Glomerular visceral epithelial cell (primary cell): ENCODE measurements at regions not wholly inside any gene's neighbourhood (a gene's known extent, or its start where the extent isn't known, plus 50 kb on each side); places are given as distances from the start of the nearest gene placed in this dataset.

ENCODE experiments used
- DNase-seq: peaks from one replicate; pipeline ENCODE4 v3.0.0-alpha.2; 2016; ENCODE audit errors: extremely low spot score

- DNase-seq: no peak
Observed at GRCh38 chr5:165781738-165782137, 2276.3 kb downstream of the MAT2B start.

GRCh38 chr5:165783024-165783423 is 2277.6 kb downstream of the MAT2B start:
- DNase-seq: no peak

GRCh38 chr5:165786073-165786472 is 2280.7 kb downstream of the MAT2B start:
- no peak for DNase-seq

- no peak for DNase-seq
Observed at GRCh38 chr5:165795073-165795472, 2289.7 kb downstream of the MAT2B start.

- no peak for DNase-seq
Observed at GRCh38 chr5:165805756-165806155, 2300.3 kb downstream of the MAT2B start.

GRCh38 chr5:165808335-165808734 is 2302.9 kb downstream of the MAT2B start:
- no peak for DNase-seq

GRCh38 chr5:165809914-165810313 is 2304.5 kb downstream of the MAT2B start:
- no peak for DNase-seq

- no peak for DNase-seq
Observed at GRCh38 chr5:165829504-165829903, 2324.1 kb downstream of the MAT2B start.

- DNase-seq: no peak
Observed at GRCh38 chr5:165834891-165835290, 2329.5 kb downstream of the MAT2B start.

GRCh38 chr5:165836046-165836445 is 2330.6 kb downstream of the MAT2B start:
- DNase-seq: no peak

- DNase-seq: no peak
Observed at GRCh38 chr5:165837286-165837685, 2331.9 kb downstream of the MAT2B start.

- no peak for DNase-seq
Observed at GRCh38 chr5:165844571-165844970, 2339.2 kb downstream of the MAT2B start.

- DNase-seq: no peak
Observed at GRCh38 chr5:165858118-165858517, 2352.7 kb downstream of the MAT2B start.

- DNase-seq: no peak
Observed at GRCh38 chr5:165859251-165859650, 2353.8 kb downstream of the MAT2B start.

- DNase-seq: no peak
Observed at GRCh38 chr5:165863239-165863638, 2357.8 kb downstream of the MAT2B start.

GRCh38 chr5:165871291-165871690 is 2365.9 kb downstream of the MAT2B start:
- DNase-seq: no peak

GRCh38 chr5:165874851-165875250 is 2369.4 kb downstream of the MAT2B start:
- DNase-seq: no peak

GRCh38 chr5:165876538-165876937 is 2371.1 kb downstream of the MAT2B start:
- DNase-seq: no peak

- no peak for DNase-seq
Observed at GRCh38 chr5:165877475-165877874, 2372.1 kb downstream of the MAT2B start.

GRCh38 chr5:165881259-165881658 is 2375.8 kb downstream of the MAT2B start:
- no peak for DNase-seq

- DNase-seq: no peak
Observed at GRCh38 chr5:165882099-165882498, 2376.7 kb downstream of the MAT2B start.

- DNase-seq: no peak
Observed at GRCh38 chr5:165885623-165886350, 2380.4 kb downstream of the MAT2B start.

- DNase-seq: no peak
Observed at GRCh38 chr5:165887147-165887546, 2381.7 kb downstream of the MAT2B start.

GRCh38 chr5:165892383-165892782 is 2387.0 kb downstream of the MAT2B start:
- no peak for DNase-seq
